Brain microvascular endothelial cell (primary cell): ENCODE measurements at regions not wholly inside any gene's neighbourhood (a gene's known extent, or its start where the extent isn't known, plus 50 kb on each side); places are given as distances from the start of the nearest gene placed in this dataset.

Experiments used
- DNase-seq: peaks from one replicate; pipeline ENCODE4 v3.0.0-alpha.2; 2020
- H3K27ac ChIP-seq: fragments of 250-450 bp; sonication (Bioruptor Pico); 2 replicates; pipeline ENCODE4 v1.5.1; 2020; ENCODE audit warnings: mild to moderate bottlenecking, moderate library complexity
- H3K27me3 ChIP-seq: fragments of 250-450 bp; sonication (Bioruptor Pico); replicated peaks from 2 replicates; pipeline ENCODE4 v1.5.1; 2020; ENCODE audit warnings: mild to moderate bottlenecking
- H3K36me3 ChIP-seq: fragments of 250-450 bp; sonication (Bioruptor Pico); replicated peaks from 2 replicates; pipeline ENCODE4 v1.5.1; 2020; ENCODE audit warnings: mild to moderate bottlenecking
- H3K4me3 ChIP-seq: 2 replicates; pipeline ENCODE4 v1.5.1; 2011; ENCODE audit warnings: low read depth, mild to moderate bottlenecking, control low read depth, low read length, moderate library complexity
- CTCF ChIP-seq: IDR thresholded peaks from 2 replicates; pipeline ENCODE4 v1.5.1; 2011; ENCODE audit warnings: low read depth, mild to moderate bottlenecking, moderate library complexity, low read length, control low read depth, inconsistent platforms; ENCODE audit errors: missing control alignments
- in situ Hi-C: cut with HindIII; loops from 2 replicates; pipeline ENCODE4 v1.10.0; 2017; ENCODE audit warnings: low sequenced_read_pairs, low pct_ligation_motif_present

GRCh38 chr3:135758961-135759360 is 206.6 kb upstream of the PPP2R3A start:
- no peak for TF ChIP-seq CTCF
- H3K4me3 ChIP-seq: no peak overlapping the region
- H3K27ac ChIP-seq: no peak overlapping the region
- DNase-seq: no peak
- in situ Hi-C loops: no loop called here
- no peaks in the 10 kb centered on the region for H3K36me3 ChIP-seq
- no peaks in the 10 kb centered on the region for H3K27me3 ChIP-seq

- in situ Hi-C loops: no loop called here
- Histone ChIP-seq H3K27ac (no peak overlapping the region), H3K27me3 (no peaks in the 10 kb centered on the region), H3K4me3 (no peak overlapping the region), H3K36me3 (no peaks in the 10 kb centered on the region)
- DNase-seq: no peak
- no peak for TF ChIP-seq CTCF
Measured at GRCh38 chr3:135759651-135760050, 205.9 kb upstream of the PPP2R3A start.

- no peak overlapping the region for H3K27ac ChIP-seq
- TF ChIP-seq CTCF: no peak
- no peaks in the 10 kb centered on the region for H3K36me3 ChIP-seq
- in situ Hi-C loops: no loop called here
- no peak for DNase-seq
- no peaks in the 10 kb centered on the region for H3K27me3 ChIP-seq
- no peak overlapping the region for H3K4me3 ChIP-seq
Measured at GRCh38 chr3:135760581-135760980, 204.9 kb upstream of the PPP2R3A start.

GRCh38 chr3:135762188-135762856 is 203.2 kb upstream of the PPP2R3A start:
- in situ Hi-C loops: no loop called here
- Histone ChIP-seq H3K27me3 (no peaks in the 10 kb centered on the region), H3K27ac (no peak overlapping the region), H3K4me3 (no peak overlapping the region), H3K36me3 (no peaks in the 10 kb centered on the region)
- TF ChIP-seq CTCF: no peak
- DNase-seq: no peak

GRCh38 chr3:135766115-135766514 is 199.4 kb upstream of the PPP2R3A start:
- in situ Hi-C loops: no loop called here
- TF ChIP-seq CTCF: no peak

GRCh38 chr3:135771760-135772159 is 193.8 kb upstream of the PPP2R3A start:
- no peaks in the 10 kb centered on the region for H3K36me3 ChIP-seq
- DNase-seq: no peak
- no peak for TF ChIP-seq CTCF
- in situ Hi-C loops: no loop called here
- H3K27me3 ChIP-seq: no peaks in the 10 kb centered on the region
- H3K27ac ChIP-seq: no peak overlapping the region
- no peak overlapping the region for H3K4me3 ChIP-seq

More at GRCh38 chr3:135766115-135766514, 199.4 kb upstream of the PPP2R3A start:
- Histone ChIP-seq H3K36me3 (no peaks in the 10 kb centered on the region), H3K4me3 (no peak overlapping the region), H3K27me3 (no peaks in the 10 kb centered on the region), H3K27ac (no peak overlapping the region)
- DNase-seq: no peak
